ENCODE measurements at regions not wholly inside any gene's neighbourhood (a gene's known extent, or its start where the extent isn't known, plus 50 kb on each side); places are given as distances from the start of the nearest gene placed in this dataset.

DNA sequence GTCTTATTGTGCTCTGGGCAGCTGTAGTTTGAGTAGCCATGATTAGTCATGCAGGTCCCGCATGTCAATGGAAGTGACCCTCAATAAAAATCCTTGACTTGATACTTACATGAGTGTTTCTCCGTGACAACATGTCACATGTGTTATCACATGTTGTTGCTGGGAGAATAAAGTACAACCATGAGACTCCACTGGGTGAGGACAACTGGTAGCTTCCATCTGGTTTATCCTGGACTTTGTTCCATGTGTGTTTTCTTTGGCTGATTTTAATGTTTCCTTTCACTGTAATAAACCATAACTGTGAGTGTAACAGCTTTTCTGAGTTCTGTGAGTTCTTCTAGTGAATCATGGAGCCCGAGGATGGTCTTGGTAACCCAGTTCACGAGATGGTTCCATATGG, 63.1 kb upstream of the NDN start:
- intact Hi-C loops (cut with DNase I) = no loop called here
- Histone ChIP-seq H3K9me3 (no peaks in the 10 kb centered on the region), H3K36me3 (no peaks in the 10 kb centered on the region), H3K27ac (no peak overlapping the region), H3K4me1 (ENCODE audit: insufficient read depth) (no peaks in the 10 kb centered on the region), H3K4me3 (no peak overlapping the region), H3K27me3 (no peaks in the 10 kb centered on the region)
- WGBS, 3 donors = 60 to 61% (median 60%) methylated on average over 4 of the region's 4 CpGs
- DNase-seq = no peak
- TF ChIP-seq CTCF (IDR thresholded peaks at IDR 0.05) (no peak), EP300 (IDR thresholded peaks at IDR 0.05) (no peak), POLR2A (IDR thresholded peaks at IDR 0.05) (no peak)

- TF ChIP-seq POLR2A (IDR thresholded peaks at IDR 0.05) = no peak
- TF ChIP-seq EP300 (IDR thresholded peaks at IDR 0.05) = no peak
- TF ChIP-seq CTCF (IDR thresholded peaks at IDR 0.05) = no peak
Measured at GRCh38 chr15:23750776-23751175, 63.7 kb upstream of the NDN start.

DNA sequence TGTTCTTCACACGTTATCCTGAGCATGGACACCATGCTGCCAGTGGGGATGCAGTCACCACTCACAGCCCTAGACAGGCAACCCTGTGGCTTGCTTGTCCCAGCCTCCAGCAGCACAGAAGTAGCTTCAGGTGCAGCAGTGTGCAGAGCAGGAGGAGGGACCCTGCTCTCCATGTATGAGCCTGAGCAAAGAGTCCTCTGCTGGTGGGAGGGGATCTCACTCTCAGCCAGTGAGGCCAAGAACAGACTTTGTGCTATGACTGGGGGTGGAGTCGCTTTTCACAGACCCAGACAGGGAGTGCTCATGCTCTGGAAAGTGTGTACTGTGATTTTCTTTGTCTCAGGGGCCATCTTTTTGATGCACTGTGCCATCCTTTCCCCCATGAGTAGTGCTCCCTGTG, 66.1 kb upstream of the NDN start:
- H3K9me3 ChIP-seq = no peaks in the 10 kb centered on the region
- no peak overlapping the region for H3K4me3 ChIP-seq
- no peak for TF ChIP-seq CTCF (IDR thresholded peaks at IDR 0.05)
- TF ChIP-seq EP300 (IDR thresholded peaks at IDR 0.05) = no peak
- TF ChIP-seq POLR2A (IDR thresholded peaks at IDR 0.05) = no peak
- no peak overlapping the region for H3K27ac ChIP-seq
- H3K4me1 ChIP-seq (ENCODE audit: insufficient read depth) = no peaks in the 10 kb centered on the region
- H3K36me3 ChIP-seq = no peaks in the 10 kb centered on the region
- intact Hi-C loops (cut with DNase I) = no loop called here
- 55 to 71% (median 69%) methylated on average over 2 of the region's 2 CpGs for WGBS, 3 donors
- no peaks in the 10 kb centered on the region for H3K27me3 ChIP-seq
- no peak for DNase-seq

More at GRCh38 chr15:23750776-23751175, 63.7 kb upstream of the NDN start:
- H3K9me3 ChIP-seq = no peaks in the 10 kb centered on the region
- no peak for DNase-seq
- intact Hi-C loops (cut with DNase I) = no loop called here
- H3K36me3 ChIP-seq = no peaks in the 10 kb centered on the region
- no peak overlapping the region for H3K27ac ChIP-seq
- no peaks in the 10 kb centered on the region for H3K4me1 ChIP-seq (ENCODE audit: insufficient read depth)
- 42 to 48% (median 46%) methylated on average over 1 of the region's 1 CpG for WGBS, 3 donors
- H3K4me3 ChIP-seq = no peak overlapping the region
- H3K27me3 ChIP-seq = no peaks in the 10 kb centered on the region

DNA sequence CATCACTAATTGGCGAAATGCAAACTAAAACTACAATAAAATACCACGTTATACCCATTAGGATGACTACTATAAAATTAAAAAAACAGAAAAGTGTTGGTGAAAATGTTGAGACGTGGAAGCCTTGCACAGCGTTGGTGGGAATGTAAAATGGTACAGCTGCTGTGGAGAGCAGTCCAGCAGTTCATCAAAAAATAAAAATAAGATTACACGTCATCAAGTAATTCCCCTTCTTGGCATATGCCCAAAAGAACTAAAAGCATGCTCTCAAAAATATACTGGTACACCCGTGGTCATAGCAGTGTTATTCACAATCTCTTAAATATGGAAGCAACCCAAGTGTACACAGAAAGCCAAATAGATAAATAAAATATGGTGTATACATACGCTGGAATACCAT, 71.8 kb upstream of the NDN start:
- H3K9me3 ChIP-seq = no peaks in the 10 kb centered on the region
- DNase-seq = no peak
- no peaks in the 10 kb centered on the region for H3K27me3 ChIP-seq
- intact Hi-C loops (cut with DNase I) = no loop called here
- H3K4me1 ChIP-seq (ENCODE audit: insufficient read depth) = no peaks in the 10 kb centered on the region
- H3K27ac ChIP-seq = no peak overlapping the region
- no peak overlapping the region for H3K4me3 ChIP-seq
- no peak for TF ChIP-seq POLR2A (IDR thresholded peaks at IDR 0.05)
- TF ChIP-seq EP300 (IDR thresholded peaks at IDR 0.05) = no peak
- TF ChIP-seq CTCF (IDR thresholded peaks at IDR 0.05) = no peak
- no peaks in the 10 kb centered on the region for H3K36me3 ChIP-seq
- 22 to 30% (median 24%) methylated on average over 7 of the region's 7 CpGs for WGBS, 3 donors

- TF ChIP-seq CTCF (IDR thresholded peaks at IDR 0.05) (no peak), POLR2A (IDR thresholded peaks at IDR 0.05) (no peak), EP300 (IDR thresholded peaks at IDR 0.05) (no peak)
- intact Hi-C loops (cut with DNase I) = no loop called here
Measured at GRCh38 chr15:23760024-23760423, 72.9 kb upstream of the NDN start.

More at GRCh38 chr15:23760024-23760423, 72.9 kb upstream of the NDN start:
- Histone ChIP-seq H3K36me3 (no peaks in the 10 kb centered on the region), H3K9me3 (no peaks in the 10 kb centered on the region), H3K27me3 (no peaks in the 10 kb centered on the region), H3K27ac (no peak overlapping the region), H3K4me1 (ENCODE audit: insufficient read depth) (no peaks in the 10 kb centered on the region), H3K4me3 (no peak overlapping the region)
- no peak for DNase-seq
- 51 to 67% (median 62%) methylated on average over 4 of the region's 4 CpGs for WGBS, 3 donors
